Hepatocyte (in vitro differentiated cells): ENCODE measurements at regions not wholly inside any gene's neighbourhood (a gene's known extent, or its start where the extent isn't known, plus 50 kb on each side); places are given as distances from the start of the nearest gene placed in this dataset.

Experiments
- DNase-seq: peaks from one replicate; pipeline ENCODE4 v3.0.0-alpha.2; 2016; ENCODE audit warnings: low spot score
- H2AFZ ChIP-seq: fragments of 200-600 bp; sonication (generic); 2 replicates; pipeline ENCODE4 v1.6.0; 2016; ENCODE audit warnings: antibody characterized with exemption, mild to moderate bottlenecking
- H3K27ac ChIP-seq: fragments of 200-600 bp; sonication (generic); 2 replicates; pipeline ENCODE4 v1.5.1; 2016; ENCODE audit warnings: mild to moderate bottlenecking
- H3K27me3 ChIP-seq: fragments of 200-600 bp; sonication (generic); 2 replicates; pipeline ENCODE4 v1.6.1; 2016
- H3K36me3 ChIP-seq: fragments of 200-600 bp; sonication (generic); replicated peaks from 2 replicates; pipeline ENCODE4 v1.5.1; 2016; ENCODE audit warnings: low read depth; ENCODE audit not compliant: insufficient read depth
- H3K4me1 ChIP-seq: fragments of 200-600 bp; sonication (generic); 2 replicates; pipeline ENCODE4 v1.5.1; 2016; ENCODE audit warnings: mild to moderate bottlenecking, moderate library complexity; ENCODE audit not compliant: insufficient read depth
- H3K4me2 ChIP-seq: fragments of 200-600 bp; sonication (generic); 2 replicates; pipeline ENCODE4 v1.6.0; 2016
- H3K4me3 ChIP-seq: fragments of 200-600 bp; sonication (generic); 2 replicates; pipeline ENCODE4 v1.5.1; 2016; ENCODE audit warnings: mild to moderate bottlenecking
- H3K79me2 ChIP-seq: fragments of 200-600 bp; sonication (generic); 2 replicates; pipeline ENCODE4 v1.6.0; 2017; ENCODE audit warnings: mild to moderate bottlenecking
- H3K9me2 ChIP-seq: fragments of 200-600 bp; sonication (generic); replicated peaks from 2 replicates; pipeline ENCODE4 v1.6.0; 2017; ENCODE audit warnings: mild to moderate bottlenecking; ENCODE audit not compliant: insufficient read depth
- H3K9me3 ChIP-seq: fragments of 200-600 bp; sonication (generic); 2 replicates; pipeline ENCODE4 v1.5.1; 2016; ENCODE audit warnings: low read depth, mild to moderate bottlenecking
- H4K20me1 ChIP-seq: fragments of 200-600 bp; sonication (generic); 2 replicates; pipeline ENCODE4 v1.6.0; 2016; ENCODE audit warnings: mild to moderate bottlenecking; ENCODE audit not compliant: insufficient read depth, poor library complexity, severe bottlenecking
- CTCF ChIP-seq: fragments of 200-600 bp; sonication (generic); IDR thresholded peaks from 2 replicates; pipeline ENCODE4 v1.5.1; 2016; ENCODE audit warnings: antibody characterized with exemption, mild to moderate bottlenecking; ENCODE audit not compliant: poor library complexity
- EZH2 ChIP-seq: fragments of 200-600 bp; sonication (generic); IDR thresholded peaks from 2 replicates; pipeline ENCODE4 v1.6.1; 2016; ENCODE audit warnings: antibody characterized with exemption, mild to moderate bottlenecking, borderline replicate concordance
- EZH2phosphoT487 ChIP-seq: fragments of 200-600 bp; sonication (generic); IDR thresholded peaks from one replicate; pipeline ENCODE4 v1.6.1; 2018; ENCODE audit warnings: antibody characterized with exemption, mild to moderate bottlenecking, low read depth, moderate library complexity; ENCODE audit not compliant: unreplicated experiment, severe bottlenecking
- WGBS: methylation state at CpG from one replicate; pipeline ENCODE4 v1.1.6; 2016; ENCODE audit warnings: low lambda C conversion rate; ENCODE audit errors: missing lambda C conversion rate; 5-methylcytosine and 5-hydroxymethylcytosine counted together

- Histone ChIP-seq H3K9me2 (no peaks in the 10 kb centered on the region), H3K27ac (no peak overlapping the region), H3K9me3 (no peaks in the 10 kb centered on the region), H3K4me1 (no peaks in the 10 kb centered on the region), H2AFZ (no peak overlapping the region), H3K4me3 (no peak overlapping the region), H3K27me3 (no peaks in the 10 kb centered on the region), H3K79me2 (no peaks in the 10 kb centered on the region), H4K20me1 (no peaks in the 10 kb centered on the region), H3K4me2 (no peak overlapping the region), H3K36me3 (no peaks in the 10 kb centered on the region)
- WGBS, result 95% methylated on average over 2 of the region's 2 CpGs
- TF ChIP-seq EZH2 (no peak), EZH2phosphoT487 (no peak)
- no peak for DNase-seq
Measured at GRCh38 chr11:122220321-122220720, 104.3 kb upstream of the BLID start.

- no peak for TF ChIP-seq EZH2
- TF ChIP-seq CTCF, result no peak
- no peak for TF ChIP-seq EZH2phosphoT487
- H2AFZ ChIP-seq, result no peak overlapping the region
Measured at GRCh38 chr11:122219791-122220190, 103.8 kb upstream of the BLID start.

GRCh38 chr11:122215244-122215992 is 99.4 kb upstream of the BLID start:
- H3K27me3 ChIP-seq, result no peaks in the 10 kb centered on the region
- peak; percentile 81 for DNase-seq
- H3K36me3 ChIP-seq, result no peaks in the 10 kb centered on the region
- WGBS, result 33% methylated on average over 11 of the region's 11 CpGs
- peak overlapping the region; percentile 33 for H3K4me2 ChIP-seq
- peaks cover 7% of the 10 kb centered on the region for H3K4me1 ChIP-seq
- peak overlapping the region; percentile 14 for H3K27ac ChIP-seq
- no peaks in the 10 kb centered on the region for H3K9me3 ChIP-seq
- H4K20me1 ChIP-seq, result no peaks in the 10 kb centered on the region
- TF ChIP-seq CTCF (peak; percentile 90), EZH2phosphoT487 (no peak), EZH2 (no peak)
- no peaks in the 10 kb centered on the region for H3K9me2 ChIP-seq
- no peak overlapping the region for H3K4me3 ChIP-seq
- peak overlapping the region; percentile 20 for H2AFZ ChIP-seq
- no peaks in the 10 kb centered on the region for H3K79me2 ChIP-seq

More at GRCh38 chr11:122219791-122220190, 103.8 kb upstream of the BLID start:
- WGBS, result 95% methylated on average over 3 of the region's 3 CpGs
- H3K4me1 ChIP-seq, result peaks cover 5% of the 10 kb centered on the region
- no peaks in the 10 kb centered on the region for H3K27me3 ChIP-seq
- H3K9me2 ChIP-seq, result no peaks in the 10 kb centered on the region
- no peak for DNase-seq
- H4K20me1 ChIP-seq, result no peaks in the 10 kb centered on the region
- no peaks in the 10 kb centered on the region for H3K9me3 ChIP-seq
- no peak overlapping the region for H3K4me2 ChIP-seq
- H3K27ac ChIP-seq, result no peak overlapping the region
- H3K4me3 ChIP-seq, result no peak overlapping the region
- no peaks in the 10 kb centered on the region for H3K36me3 ChIP-seq
- no peaks in the 10 kb centered on the region for H3K79me2 ChIP-seq

GRCh38 chr11:122214567-122214966 is 98.6 kb upstream of the BLID start:
- Histone ChIP-seq H3K79me2 (no peaks in the 10 kb centered on the region), H3K27ac (peak overlapping the region; percentile 14), H3K4me3 (no peak overlapping the region), H3K36me3 (no peaks in the 10 kb centered on the region), H3K9me3 (no peaks in the 10 kb centered on the region), H3K4me1 (peaks cover 9% of the 10 kb centered on the region), H3K4me2 (no peak overlapping the region), H3K9me2 (no peaks in the 10 kb centered on the region), H2AFZ (no peak overlapping the region), H4K20me1 (no peaks in the 10 kb centered on the region), H3K27me3 (no peaks in the 10 kb centered on the region)
- TF ChIP-seq CTCF (no peak), EZH2 (no peak), EZH2phosphoT487 (no peak)
- WGBS, result 85% methylated on average over 2 of the region's 2 CpGs
- DNase-seq, result no peak
